Skin of body (tissue), 1 donor: ENCODE measurements at regions not wholly inside any gene's neighbourhood (a gene's known extent, or its start where the extent isn't known, plus 50 kb on each side); places are given as distances from the start of the nearest gene placed in this dataset.

Experiments
- DNase-seq: peaks from one replicate; lab custom pipeline; 2025; lab: John Stamatoyannopoulos, UW

DNA sequence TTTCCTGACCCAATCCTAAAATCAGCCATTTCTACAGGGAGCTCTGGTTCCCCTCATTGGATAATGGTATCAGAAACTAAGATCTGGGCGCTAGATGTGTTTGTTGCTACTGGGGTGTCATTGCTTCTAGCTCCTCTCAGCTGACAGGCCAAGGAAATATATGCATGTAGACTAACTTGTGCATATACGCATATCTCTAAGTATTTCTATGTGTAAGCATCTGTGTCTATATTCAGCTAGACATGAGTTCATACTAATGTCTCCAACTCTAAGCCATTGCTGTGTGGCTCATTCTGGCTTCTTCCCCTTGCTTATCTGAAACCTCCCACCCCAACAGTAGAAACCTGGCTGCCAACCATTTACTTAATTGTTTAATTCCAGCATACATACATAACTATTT is 130.3 kb upstream of the MAGI3 start:
- DNase-seq: no peak

DNA sequence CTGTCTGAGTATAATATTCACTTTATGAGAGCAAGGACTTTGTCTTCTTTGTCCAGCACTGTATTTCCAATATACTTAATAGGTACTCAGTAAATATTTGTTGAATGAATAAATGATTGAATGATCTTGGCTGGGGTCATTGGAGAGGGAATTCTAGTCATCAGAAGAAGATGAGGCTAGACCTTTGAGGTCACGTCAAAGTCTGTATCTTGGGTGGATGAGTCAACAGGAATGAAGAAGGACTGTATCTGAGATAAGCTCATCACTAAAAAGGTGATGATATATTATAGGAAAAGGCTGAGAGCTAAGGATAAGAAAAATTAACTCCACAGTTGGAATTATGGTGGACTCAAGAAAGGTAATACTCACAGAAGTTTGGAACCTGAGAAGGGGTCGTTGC is 125.1 kb upstream of the MAGI3 start:
- DNase-seq: no peak

DNA sequence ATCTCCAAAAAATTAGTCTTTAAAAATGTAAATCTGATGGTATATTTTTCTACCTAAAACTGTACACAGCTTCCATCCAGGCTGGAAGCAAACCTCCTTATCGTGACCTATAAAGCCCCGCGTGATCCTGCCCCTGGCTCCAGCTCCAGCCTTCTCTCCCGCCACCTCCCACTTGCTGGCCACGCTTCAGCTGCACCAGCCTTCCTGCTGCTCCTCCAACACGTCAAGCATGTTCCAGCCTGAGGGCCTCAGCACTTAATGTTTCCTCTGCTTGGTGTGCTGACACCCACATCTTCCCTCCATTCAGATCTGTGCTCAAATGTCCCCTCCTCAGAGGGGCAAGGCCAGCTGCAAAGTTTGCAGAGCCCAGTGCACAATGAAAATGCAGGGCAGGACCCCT is 123.5 kb upstream of the MAGI3 start:
- DNase-seq: no peak

DNA sequence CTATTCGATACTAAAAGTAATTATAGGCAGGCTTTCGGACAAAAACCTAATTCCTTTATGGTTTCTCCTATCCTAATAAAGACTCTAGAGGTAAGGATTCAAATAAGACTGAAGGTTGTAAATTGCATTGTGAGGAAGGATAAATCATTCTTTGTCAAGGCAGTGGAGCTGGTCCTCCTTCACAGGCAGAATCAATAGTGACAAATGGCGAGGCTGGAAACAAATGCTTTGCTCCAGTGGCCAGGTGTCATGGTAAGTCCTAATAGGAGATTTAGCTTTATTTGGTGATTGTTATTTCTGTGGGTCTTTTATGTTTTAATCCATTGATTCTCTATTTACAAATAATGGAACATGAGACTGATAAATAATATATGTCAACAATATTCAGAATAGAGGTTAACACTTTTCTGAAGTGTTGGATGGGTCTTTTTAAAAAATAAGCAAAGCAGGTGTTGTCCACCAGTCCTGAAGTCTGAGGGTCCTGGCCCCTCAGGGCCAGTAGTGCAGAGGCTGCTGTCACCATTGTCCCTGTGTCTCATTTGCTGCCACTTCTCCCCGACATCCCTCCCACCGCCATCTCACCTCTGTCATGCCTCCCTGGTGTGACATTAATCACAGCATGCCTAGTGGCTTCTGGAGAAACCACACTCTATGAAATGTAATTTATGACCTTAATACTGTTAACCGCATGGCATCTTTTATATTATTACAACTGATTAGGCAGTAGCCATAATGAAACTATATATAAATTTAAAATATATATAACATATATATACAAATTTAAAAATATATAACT is 120.9 kb upstream of the MAGI3 start:
- no peak for DNase-seq

DNA sequence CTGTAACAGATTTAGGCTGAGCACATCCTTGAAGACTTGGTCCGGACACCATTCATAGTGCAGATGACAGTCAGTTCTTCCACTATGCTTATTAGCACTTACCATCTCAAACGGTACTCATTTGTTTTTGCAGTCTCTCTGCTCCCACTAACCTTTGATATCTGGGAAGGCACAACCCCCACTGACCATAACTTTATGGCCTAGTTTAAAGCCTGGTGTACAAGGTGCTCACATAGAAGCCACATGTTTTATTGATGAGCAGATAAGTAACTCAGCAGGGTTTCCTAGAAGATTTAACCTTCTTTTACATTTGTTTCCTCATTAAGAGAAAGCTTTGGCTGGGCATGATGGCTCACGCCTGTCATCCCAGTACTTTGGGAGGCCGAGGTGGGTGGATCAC is 119.3 kb upstream of the MAGI3 start:
- no peak for DNase-seq

DNA sequence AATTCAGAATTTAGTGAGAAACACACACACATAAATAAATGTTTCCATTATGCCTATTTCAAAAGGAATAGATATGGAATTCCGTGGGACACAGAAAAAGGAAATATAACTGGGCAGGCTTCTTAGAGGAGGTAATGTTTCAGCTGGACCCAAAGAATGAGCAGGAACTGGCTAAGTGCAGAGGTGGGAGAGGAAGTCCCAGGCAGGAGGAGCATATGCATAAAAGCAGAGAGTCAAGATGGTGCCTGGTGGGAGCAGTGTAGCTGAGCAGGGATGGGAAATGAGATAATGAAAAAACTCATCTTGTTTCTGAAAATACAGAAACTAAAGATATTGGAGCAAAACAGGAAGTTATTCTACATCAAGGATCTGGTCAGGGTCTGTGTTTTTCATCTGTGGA is 115.2 kb upstream of the MAGI3 start:
- DNase-seq: no peak

DNA sequence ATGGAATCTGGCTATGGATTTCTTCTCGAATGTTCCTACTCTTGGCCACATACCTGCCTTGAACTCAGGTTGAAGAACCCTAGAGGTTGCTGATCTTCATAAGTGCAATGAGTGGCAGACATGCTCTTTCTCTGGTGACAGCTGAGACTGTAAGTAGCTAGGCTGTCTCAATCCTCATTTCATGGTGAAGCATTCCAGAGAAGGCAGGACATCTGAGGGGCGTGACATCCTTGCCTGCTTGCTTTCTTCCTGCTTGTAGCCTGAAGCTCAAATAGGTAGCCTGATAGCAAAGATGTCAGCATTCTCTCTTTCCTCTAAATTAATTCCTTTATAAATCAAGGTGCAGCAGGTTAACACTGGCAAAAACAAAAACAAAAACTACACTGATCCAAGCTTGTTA is 114.6 kb upstream of the MAGI3 start:
- no peak for DNase-seq

DNA sequence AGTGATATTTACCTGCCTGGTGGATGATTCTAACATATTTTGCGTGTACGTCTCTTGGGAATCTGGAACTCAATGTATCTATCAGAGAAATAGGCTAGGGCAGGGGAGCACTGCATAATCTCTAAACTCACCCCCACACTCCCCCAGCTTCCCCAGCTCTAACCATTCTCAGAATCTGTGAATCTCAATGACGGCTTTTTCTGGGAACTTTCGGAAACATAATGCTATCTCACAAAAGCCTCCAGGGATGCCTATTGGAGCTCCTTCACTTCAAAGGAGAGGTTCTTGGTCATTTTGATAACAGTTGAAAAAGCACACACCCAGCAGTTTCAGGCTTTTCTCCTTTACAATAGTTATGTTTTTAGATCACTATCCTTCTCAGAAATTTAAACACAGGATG is 113.8 kb upstream of the MAGI3 start:
- no peak for DNase-seq

DNA sequence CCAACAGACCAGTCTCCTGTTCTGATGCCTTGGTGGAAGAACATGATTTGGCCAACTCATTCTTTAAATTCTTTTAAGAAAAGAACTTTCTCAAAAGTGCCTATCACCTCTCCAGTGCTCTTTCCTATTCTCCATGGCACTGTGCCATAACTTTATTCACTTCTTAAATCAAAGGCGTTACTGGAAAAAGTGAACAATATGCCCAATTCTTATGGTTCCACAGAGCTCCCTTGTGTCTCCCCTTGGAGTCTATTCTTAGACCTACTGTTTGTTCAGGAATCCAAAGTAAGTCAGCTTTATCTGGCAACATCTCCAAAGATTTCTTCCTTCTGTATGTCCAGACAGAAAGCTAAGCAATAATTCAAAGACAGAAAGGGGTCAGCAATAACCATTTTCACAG is 111.9 kb upstream of the MAGI3 start:
- DNase-seq: no peak

DNA sequence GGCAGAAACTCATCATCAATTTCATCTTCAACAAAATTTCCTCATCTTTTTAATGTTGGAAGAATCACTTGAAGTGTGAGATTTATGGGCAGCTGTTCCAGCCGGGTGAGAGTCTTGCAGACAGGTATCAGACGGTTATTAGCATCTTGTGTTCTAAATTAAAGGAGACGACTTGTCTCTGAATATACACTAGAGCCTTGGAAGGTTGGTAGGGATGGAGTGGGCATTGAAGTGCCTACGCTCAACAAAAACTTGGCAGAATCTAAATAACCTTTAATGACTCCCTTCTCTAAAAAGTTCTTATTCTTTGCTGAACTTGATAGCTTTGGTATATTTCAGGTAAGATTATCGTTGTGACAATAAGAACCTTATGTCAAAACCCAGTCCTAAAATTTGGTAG is 111.5 kb upstream of the MAGI3 start:
- DNase-seq: no peak

DNA sequence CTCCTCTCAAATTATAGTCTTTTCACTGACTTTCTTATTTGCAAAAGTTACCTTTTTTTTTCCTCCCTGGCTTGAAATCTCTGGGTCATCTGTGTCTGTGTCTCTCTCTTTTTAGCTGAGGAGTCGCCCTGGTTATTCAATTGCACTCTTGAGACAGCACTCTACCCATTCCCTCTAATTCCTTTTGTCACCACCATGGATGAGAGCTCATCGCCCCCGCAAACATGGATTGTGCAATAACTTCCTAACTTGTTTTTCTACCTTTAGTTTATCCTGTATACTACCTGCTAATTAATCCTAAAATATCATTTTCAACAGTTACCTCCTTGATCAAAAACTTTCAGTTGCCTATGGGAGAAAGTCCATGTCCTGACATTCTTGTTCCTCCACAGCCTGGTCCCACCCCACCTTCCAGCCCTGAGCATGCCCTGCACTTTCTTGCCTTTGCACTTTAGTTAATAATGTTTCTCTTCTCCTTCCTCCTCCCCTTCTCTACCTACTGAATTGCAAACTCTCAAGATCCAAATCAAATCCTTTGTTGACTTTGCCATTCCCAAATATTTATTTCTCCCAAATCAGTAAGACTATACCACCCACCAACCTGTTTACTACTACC is 110.4 kb upstream of the MAGI3 start:
- DNase-seq: no peak

DNA sequence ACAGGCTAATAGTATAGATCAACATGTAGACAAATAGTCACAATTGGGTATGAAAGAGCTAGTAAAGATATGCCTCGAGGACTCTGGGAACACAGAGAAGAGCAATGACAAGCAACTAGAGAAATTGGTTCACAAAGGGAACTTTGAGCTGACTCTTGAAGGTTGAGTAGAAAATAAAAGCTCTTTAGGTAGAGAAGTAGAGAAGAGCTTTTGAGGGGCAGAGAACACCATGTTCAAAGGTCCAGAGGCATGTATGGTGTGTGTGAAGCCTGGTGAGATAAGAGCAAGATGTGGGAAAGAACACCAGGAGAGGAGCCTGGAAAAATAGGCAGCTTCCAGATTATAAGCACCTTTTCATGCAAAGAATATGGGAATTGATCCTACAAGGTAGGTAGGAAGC is 109.7 kb upstream of the MAGI3 start:
- DNase-seq: no peak

DNA sequence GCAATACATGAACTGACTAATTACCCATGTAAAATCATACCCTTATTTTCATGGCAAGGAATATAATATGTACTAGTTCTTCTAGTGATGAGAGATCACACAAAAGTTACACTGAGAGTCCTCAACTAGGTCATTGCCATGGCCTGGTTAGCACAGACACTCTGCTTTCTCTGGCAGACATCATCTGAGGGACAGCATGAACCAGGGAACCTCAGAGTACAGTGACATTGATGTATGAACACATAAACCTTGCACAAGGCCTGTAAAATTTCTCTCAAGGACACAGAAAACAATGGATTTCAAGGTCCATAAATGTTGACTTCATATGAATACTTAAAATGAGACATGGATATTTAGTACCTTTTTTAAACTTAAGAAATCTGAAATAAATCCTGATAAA is 108.8 kb upstream of the MAGI3 start:
- DNase-seq: no peak

DNA sequence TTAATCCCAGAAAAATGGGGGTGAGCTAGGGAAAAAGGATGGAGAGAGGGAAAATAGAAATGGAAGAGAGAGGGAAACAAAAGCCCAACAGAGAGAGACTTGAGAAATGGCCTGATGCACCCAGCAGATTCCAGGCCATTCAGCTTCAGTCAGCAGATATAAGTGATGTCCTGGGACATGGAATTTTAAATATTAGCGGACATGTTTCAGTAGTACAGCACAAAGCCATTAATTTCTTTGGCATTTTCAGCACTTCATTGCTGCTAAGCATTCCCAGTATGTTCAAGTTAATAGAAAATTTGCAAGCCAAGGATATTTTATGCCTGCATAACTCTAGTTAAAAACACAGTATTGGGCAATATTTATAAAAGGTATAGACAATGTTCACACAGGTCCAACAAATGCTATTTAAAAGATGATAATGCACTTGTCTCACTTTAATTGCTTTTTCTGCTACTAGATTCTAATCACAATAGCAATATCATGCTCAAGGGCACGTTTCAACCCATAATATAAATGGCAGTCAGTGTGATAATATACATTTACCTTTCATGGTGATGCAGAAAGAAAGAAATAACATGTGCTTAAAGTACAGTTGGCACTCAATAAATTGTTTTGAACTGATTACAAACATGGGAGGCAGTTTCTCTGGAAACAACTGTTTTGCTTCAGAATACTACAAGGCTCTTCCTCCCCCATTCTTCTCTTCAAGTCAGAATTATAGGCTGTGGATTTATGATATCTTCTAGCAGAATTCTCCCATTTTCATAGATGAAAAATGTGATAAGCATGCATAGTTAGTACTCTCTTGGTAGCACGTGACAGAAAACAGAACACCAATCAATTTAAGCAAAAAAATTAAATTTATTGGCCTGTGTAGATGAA is 108.1 kb upstream of the MAGI3 start:
- no peak for DNase-seq

DNA sequence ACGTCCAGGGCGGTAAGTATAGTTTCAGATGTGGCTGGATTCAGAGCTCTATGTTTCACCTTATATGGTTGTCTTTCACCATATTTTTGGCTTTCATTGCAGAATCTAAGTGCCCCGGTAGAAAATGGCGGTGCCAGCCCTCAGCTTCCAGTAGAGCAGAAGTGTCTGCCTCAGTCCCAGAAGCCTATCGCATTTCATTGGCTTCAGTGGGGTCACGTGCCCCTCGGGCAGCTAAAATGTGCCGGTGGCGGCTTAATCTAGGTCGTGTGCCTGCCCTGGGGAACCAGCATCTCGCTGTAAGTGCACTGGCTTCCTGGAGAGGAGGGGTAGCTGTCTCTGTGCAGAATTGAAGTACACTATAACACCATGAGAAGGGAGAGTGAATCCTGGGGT is 107.4 kb upstream of the MAGI3 start:
- no peak for DNase-seq

DNA sequence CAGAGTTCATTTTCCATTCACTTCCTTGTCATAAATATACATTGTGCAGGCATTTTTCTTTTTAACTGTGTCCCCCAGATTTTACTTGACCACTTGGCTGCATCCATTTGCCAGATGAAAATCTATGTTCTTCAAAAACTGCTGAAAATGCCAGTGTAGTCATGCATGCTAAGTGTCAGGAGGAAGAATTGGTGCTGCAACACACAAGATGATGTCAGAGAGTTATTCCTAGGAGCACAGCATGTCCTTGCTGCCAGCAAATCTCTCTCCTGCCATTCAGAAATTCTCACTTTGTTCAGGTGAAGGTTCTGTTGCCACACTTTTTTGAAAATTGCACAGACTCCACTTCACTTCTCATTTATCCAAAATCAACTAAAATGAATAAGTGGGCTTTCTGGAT is 106.4 kb upstream of the MAGI3 start:
- no peak for DNase-seq

DNA sequence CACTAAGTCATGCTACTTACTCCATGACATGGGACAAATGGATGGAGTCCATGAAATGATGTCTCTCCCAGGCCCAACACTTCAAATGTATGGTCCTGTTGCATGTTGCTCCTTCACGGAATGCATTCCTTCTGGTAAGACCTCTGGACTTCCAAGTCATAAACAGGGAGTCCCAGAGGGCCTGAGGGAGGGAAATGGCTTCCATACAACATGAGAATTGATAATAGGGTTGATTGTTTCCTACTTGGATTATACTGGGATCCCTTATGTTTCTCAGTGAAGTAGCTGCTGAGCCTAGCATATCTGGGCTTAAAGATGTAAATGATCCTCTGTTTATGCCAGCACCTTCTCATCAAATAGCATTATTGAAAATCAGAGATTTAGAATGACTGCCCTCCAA is 104.2 kb upstream of the MAGI3 start:
- no peak for DNase-seq

DNA sequence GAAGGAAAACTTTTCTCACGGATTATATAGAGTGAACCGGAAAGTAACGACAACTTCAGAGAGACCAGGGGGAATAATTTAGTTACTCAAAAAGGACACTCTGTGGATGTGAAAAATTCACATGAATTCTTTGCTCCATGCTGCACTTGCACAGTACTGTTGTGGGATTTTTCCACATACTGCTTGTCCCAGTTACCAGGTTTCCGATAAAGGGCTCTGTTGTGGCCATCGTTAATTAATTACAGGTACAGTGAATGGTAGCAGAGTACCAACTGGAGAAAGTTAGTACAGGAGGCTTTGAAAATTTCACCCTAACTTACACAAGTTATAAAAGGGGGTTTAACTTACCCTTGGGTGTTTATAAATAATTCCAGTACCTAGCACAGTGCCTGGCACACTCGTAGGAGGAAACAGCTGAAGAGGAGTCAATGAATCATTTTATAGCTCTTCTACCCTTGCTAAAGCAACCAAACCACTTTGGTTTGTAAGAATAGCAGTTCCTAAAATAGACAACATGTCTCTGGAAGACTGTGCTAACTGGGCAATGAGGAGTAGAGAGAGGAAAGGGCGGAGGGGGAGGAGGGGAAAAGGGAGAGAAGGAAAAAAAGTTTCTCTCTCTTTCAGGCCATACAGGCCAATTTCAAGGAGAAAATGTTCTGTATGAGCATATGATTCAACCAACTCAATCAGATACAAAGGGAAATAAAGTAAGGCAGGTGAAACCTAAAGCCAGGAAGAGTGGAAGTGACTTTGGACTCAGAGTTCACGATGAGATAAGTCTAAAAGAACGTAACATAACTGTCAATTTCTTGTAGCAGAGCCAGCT is 98.3 kb upstream of the MAGI3 start:
- no peak for DNase-seq

DNA sequence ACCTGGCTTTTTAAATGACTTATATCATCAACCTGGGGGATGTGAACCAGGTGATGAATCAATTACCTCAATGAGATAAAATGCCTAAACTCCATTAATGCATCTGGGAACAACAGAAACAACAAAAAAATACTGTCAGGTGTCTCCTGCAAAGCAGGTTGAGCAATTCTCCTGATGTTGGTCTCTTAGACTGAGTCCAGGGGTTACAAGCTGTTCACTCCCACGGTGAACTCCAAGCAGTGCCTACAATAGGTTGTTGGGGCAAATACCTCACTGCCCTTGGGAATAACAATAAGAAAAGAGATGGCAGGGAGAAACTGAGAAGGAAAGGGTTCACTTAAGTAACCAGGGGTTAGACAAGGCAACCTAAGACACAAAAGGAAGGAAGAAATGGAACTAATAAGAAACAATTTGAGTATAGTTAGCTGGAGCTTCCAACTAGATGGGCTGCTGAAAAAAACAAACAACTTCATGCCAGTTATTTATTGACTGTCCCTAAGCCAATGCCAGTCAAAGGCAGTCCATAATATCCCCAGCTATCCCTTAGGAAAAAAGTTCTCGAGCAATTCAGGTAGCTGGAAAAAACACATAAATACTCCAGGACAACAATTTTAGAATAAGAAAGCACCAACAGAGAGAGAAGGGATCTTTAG is 97.6 kb upstream of the MAGI3 start:
- no peak for DNase-seq

DNA sequence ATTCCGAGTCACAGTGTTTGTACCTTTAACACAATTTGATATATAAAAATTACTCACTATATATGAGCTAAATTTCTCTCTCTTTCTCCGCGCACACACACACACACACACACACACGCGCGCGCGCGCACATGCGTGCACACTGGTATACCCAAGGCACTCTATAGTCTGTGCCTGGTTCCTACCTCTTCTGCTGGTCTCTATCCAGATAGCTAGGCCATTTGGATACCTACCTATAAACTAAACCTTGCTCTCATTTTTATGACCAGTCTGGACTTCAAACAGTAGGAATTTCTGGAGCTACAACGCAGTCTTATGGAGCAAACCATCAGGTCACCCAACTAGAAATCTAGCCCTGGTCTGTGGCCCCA is 97.1 kb upstream of the MAGI3 start:
- no peak for DNase-seq

DNA sequence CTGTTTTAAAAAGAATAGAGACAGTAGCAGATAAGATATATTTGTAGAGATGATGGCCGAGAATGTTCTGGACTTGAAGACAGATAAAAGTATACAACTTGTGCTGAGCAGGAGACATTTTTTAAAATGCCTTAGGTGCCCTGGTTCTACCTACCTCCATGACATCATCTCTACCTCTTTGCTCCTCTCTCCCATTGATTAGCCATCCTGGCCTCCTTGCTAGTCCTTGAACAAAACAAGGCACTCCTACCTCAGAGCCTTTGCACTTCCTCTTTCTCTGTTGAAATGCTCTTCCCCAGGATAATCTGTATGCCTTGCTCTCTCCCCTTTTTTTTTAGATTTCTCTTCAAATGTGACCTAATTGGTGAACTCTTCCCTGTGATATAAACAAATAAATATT is 92.6 kb upstream of the MAGI3 start:
- no peak for DNase-seq
